NCI-H2171 (cell line): ENCODE measurements at regions not wholly inside any gene's neighbourhood (a gene's known extent, or its start where the extent isn't known, plus 50 kb on each side); places are given as distances from the start of the nearest gene placed in this dataset.

Experiments used
- DNase-seq: peaks from one replicate; lab custom pipeline; 2025; lab: John Stamatoyannopoulos, UW

DNA sequence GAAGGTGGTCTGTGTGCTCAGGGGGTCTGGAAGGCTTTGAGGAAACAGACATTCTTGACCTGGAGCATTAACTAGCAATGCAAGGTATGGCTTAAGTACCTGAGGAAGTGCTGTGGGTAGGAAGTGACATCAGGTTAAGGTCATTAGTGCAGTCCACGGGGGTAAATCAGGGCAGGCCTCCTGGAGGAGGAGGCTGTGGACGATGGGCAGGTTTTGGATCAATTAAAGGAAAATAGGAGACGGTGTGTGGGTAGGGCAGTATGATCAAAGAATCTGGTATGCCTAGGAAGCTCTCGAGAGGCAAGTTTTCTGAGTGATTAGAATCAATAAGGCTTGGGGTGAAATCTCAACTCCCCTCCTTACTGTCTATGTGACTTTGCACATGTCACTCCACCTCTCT lies 295.3 kb downstream of the AACS start:
- DNase-seq = no peak

DNA sequence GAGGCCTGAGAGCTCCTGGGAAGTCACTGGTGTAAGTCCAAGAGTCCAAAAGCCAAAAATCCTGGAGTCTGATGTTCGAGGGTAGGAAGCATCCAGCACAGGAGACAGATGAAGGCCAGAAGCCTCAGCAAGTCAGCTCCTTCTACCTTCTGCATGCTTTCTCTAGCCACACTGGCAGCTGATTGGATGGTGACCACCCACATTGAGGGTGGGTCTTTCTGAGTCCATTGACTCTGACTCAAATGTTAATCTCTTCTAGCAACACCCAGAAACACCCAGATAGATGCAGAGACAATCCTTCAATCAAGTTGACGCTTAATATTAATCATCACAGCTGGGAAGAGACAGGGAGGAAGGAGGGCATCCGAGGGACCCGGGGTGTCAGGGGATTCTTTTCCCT lies 305.8 kb downstream of the AACS start:
- DNase-seq = no peak

DNA sequence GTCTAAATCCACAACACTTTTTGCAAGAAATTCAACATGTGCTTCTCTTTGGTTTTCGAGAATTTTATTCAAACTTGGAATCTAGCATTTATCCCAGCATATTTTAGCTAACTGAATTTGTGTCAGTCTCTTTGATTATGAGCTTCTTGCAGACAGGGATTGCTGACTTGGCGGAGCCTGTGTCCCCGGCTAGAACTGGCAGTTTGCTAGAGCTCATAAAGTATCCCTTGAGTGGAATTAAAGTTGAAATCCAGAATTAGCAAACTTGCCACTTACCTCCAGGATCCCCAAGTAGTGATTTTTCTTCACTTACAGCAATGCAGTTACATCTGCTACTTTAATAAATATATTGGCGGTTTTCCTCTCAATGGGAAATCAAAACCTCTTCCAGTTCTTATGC lies 306.9 kb downstream of the AACS start:
- DNase-seq = no peak

DNA sequence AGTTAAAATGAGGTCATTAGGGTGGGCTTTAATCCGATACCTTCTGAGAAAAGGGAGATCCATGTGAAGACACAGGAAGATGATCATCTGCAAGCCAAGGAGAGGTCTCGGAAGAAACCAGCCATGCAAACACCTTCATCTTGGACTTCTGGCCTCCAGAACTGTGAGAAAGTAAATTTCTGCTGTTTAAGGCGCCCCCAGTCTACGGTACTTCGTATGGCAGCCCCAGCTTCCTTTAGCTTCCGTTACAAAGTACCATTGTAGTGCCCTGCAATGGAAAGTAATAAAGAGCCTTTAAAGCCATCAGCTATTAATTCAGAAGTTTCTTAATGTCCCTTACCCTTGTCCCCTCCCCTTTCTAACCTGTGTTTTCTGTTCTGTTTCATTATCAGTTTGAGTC lies 308.1 kb downstream of the AACS start:
- no peak for DNase-seq

DNA sequence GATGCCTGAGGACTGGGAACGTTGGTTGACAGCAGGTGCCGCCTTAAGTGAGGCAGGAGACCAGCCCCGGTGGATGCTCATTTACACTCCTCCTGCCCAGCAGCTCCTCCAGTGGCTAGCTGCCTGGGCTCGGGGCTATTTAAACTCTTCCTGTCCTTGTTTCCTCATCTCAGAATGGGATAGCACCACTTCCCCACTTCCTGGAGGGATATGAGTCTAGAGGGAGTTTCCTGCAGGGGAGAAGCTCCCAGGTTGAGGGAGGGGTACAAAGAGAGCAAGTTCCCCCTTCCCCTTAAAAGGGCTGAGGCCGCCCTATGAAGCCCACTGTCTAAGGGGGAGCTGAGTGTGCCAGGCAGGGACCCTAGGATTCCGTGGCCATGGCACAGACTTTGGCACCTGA lies 311.2 kb downstream of the AACS start:
- DNase-seq = no peak

DNA sequence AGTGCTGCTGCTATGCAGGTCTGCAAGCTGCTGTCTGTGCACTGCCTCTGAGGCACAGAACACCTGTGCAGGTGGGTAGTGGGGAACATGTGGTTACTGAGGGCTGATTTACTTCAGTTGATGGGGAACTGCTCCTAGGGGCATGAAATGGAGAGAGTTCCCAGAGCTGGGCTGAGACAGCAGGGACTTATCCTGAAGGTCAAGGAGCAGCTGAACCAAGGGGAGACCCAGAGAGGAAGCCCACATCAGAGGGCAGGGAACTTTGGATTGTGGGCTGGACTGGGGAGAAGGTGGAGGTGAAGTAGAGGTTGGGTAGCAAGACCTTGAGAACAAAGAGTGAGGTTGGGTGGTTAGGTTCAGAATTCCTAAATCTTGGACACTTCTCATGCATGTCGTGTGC lies 311.9 kb downstream of the AACS start:
- no peak for DNase-seq

DNA sequence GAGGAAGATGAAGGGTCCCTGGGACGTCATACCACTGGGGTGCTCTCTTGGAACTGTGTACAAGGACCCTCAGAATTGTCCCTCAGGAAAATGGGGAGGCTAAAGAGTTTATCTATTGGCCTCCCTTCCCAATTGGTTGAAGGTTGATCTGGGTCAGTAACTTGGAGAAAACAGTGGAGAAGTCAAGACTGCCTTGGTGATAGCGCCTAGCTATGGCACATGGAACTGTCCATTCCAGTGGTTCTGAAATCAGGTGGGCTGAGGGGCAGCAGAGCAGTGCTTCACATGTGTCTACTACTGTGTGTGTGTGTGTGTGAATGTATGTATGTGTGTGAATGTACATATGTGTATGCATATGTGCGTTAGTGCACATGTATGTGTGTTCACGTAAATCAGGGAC lies 316.1 kb downstream of the AACS start:
- no peak for DNase-seq

DNA sequence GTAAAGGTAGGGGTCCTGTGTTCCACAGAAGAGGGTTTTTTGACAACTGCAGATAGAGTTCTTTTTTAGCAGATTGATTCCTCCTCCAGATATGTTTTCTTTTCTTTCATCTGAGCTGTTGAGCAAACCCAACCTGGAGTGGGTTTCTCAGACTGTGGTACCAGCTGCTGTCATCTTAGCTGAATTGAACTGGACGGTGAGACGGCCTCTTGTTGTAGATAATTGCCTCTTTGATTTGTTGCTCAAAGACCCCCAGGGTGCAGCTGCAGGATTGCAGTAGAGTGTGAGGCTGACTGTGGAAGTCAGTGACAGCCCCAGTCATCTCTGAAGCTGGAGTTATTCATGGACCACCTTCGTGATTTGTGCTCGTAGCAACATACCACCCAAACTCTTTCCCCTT lies 317.7 kb downstream of the AACS start:
- no peak for DNase-seq

DNA sequence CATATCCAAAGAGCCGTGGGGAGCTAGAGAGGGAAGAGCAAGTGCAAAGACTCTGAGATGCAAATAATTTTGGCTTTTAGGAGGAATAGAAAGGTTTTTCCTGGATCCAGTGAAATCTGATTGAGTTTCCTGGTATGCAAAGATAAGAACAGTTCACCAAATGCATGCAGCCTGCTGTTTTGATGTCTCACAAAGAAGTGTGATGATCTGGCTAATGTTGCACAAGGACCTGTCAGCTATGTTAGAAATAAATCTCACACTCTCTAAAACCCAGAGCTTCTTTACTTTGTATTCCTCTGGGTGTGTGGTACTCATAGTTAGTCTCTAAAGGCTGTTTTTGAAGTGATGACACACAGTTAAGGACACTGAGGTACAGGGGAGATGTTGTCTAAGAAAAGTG lies 321.4 kb downstream of the AACS start:
- DNase-seq = no peak

DNA sequence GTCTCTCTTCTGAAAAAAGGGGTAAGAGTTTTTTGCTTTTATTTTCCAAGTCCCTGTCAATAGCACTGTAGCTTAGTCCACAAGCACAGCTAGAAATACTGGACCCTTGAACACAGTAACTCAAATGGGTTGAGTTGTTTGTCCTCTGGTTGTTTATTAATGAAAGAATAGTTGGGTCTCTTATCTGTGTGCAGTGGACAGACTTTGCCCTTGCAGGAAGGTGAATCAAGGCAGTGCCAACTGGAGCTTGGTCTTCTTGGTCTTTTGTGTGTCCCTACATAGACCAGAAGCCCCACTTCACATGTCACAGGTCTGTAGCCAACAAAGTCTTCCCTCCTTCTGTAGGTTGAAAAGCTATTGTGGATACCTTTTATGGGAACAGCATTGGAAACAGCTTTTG lies 322.0 kb downstream of the AACS start:
- no peak for DNase-seq

DNA sequence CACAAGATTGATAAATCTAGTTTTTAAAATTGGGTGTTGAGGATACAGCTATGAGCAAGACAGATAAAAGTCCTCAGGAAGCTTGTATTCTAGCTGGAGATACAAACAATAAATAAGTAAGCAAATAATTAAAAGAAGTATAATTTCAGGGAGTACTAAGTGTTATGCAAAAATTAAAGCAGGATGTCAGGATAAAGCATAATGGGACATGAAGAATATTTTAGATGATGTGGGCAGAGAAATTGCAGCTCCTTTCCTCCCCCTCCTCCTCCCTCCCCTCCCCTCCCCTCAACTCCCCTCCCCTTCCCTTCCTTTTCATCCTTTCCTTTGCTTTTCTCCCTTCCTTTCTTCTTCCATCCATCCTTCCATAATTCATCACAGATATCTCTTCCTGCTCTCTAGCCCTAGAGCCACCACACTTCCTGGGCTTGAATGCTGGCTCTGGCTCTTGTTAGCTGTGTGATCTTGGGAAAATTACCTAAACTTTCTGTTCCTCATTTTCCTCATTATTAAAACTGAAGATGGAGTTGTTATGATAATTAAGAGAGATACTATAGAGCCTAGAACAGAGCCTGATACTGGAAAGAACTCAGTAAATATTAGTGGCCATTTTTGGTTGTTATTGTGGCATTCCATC lies 323.9 kb downstream of the AACS start:
- no peak for DNase-seq

DNA sequence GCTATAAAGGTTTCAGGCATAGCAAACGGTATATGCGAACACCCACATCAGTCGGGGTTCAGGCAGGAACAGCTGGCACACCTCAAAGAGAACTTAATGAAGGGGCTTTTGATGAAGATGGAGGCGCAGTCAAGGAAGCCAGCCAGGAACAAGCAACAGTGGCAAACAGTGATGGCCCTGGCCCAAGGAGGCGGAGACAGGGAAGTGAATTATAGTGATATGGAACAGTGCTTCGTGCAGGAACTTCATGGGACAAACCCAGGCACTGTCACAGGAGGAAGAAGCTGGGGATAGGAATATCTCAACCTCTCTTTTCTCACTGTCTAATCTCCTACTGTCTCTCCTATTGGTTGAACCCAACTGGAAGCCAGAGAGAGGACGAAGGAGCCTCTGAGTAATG lies 328.3 kb downstream of the AACS start:
- no peak for DNase-seq

DNA sequence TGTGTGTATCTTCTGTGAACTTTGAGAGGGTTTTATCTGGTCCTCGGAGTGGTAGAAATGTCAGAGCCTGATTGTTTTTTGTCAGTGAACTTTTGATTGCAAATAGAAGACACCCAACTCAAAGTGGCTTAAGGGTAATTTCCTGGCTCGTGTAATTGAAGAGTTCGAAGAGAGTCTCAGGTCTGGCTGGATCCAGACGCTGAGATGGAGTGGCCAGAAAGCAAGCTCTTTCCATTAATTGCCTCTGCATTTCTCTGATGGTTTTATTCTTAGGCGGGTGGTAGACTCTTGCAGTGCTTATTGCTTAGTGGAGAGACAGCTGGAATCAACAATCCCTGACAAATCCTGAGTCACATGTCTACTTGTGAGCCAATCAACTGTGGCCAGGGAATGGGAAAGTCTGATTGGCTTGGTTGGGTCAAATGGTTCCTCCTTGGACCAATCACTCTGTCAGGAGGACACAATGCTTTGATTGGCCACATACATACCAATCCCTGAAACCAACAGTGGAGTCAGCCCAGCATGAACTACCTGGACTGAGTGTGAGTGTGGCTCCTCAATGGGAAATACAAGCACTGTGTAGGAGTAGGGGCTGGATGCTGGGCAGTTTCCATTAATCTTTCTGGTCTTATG lies 330.5 kb downstream of the AACS start:
- DNase-seq = no peak

DNA sequence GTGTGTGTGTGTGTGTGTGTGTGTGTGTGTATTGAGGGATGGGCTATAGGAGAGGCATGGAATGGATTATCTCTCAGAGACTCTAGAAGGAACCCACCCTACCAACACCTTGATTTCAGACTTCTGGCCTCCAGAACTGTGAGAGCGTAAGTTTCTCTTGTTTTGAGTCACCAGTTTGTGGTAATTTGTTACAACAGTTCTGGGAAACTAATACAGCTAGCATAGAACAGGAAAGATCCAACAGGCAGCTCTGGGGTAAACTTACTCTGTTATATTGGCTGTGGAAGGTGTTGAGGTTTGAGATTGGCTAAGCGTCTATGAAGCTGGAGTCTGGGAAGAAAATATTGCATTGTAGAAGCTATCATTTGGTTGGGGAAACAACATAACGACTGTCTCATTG lies 334.3 kb downstream of the AACS start:
- no peak for DNase-seq

DNA sequence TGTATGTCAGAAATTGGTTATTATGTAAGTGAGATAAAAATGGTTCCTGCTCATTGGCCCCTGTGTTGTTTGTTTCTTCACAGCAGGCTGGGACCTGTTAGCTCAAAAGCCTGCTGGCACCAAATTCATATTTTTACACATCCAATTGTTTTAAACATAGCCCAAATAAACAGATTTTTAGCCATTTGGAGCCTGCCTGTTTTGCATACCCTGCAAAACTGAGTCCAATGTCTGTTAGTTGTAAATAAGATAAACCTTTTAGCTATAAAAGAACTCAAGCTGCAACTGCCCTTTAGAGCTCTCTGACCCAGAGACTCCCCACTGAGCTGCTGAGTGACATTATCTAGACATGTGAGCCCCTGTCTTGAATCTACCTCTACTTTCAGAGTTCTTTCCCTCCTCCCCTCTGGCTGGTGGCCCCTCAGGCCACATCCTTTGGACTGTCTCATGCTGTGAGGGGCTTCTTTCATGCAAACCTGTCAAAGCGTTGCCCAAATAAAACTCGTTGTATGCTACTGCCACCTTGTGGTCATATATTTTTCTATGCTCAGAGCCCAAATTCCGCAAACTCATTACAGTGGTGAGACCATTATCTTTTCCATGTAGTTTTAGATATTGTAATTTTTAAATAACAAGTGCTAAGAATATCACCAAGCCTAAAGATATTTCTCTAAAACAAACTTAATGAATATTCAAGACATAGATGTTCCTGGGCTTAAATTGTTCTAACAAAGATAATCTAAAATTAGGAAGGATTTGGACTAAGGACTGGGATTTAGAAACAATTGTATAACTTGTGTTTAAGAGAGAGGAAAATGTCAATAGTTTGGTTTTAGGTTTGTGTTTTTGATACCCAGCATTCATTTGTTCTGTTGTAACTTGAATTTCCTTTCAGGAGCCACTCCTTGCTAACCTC lies 337.9 kb downstream of the AACS start:
- DNase-seq = peak; percentile 28

DNA sequence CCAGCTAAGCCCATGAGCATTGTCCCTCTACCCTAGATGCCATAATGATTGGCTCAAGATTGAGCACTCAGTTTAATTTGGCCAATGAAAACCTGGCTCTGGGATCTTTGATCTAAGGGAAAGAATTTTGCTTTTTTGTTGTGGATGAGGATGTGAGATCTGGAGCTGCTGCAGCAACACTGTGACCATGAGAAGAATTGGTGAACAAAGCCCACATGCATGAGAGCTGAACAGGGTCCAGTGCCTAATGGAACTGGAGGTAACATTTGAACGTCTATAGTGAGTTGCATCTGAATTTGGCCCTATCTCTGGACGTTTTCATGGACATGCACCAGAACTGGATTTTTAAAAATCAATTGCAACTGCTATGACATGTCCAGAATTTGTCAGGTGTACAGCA lies 338.6 kb downstream of the AACS start:
- no peak for DNase-seq

DNA sequence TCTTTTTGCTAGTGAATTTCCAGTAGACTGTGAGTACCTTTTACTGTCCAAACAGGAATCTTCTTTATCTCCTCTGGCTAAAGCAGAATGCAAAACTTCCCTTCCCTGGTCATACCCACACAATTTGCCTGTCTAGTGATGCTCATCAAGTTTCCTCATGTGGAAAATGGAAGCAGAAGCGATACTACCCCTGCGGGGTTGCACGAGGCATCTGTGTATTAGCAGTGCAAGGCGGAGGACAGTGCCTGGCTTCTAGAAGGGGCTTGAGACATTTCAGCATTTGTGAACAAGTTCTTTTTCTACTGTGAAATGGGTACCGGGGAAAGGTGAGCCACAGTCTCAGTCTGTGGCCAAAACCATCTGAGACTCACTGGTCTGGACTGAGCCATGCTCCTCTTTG lies 340.9 kb downstream of the AACS start:
- no peak for DNase-seq

DNA sequence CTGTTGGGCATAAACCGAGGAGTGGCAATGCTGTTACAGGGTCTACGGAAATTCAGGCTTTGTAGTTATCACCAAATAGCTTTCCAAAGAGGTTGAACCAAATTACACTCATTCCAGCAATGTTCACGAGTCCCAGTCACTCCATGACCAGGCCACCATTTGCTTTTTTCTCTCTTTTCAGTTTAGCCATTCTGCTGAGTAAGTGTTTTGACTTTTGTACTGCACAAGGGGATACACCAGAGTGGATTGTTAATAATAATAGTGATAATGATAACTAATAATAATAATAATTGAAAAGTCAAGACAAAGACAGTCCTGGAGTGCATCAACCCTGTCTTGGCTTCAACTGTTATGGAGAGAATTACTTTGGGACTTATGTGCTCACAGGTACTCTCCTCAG lies 343.5 kb downstream of the AACS start:
- no peak for DNase-seq

DNA sequence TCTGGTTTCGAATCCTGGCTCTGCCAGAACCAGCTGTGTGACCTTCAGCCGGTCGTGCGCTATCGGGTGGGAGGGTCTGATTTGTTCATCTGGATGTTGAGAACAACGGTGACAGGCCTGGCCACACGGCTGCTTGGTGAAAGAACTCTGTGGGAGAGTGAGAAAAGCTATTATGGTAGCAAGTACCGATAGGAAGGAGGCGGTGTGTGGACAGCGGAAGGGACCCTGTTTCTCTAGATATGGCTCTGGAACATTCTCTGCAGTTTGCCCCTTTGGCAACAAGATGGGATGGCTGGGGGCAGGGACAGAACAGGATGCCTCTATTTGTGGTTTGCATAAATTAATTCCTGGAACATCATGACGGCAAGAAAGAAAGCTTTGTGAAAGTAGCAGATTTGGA lies 347.3 kb downstream of the AACS start:
- DNase-seq = no peak

DNA sequence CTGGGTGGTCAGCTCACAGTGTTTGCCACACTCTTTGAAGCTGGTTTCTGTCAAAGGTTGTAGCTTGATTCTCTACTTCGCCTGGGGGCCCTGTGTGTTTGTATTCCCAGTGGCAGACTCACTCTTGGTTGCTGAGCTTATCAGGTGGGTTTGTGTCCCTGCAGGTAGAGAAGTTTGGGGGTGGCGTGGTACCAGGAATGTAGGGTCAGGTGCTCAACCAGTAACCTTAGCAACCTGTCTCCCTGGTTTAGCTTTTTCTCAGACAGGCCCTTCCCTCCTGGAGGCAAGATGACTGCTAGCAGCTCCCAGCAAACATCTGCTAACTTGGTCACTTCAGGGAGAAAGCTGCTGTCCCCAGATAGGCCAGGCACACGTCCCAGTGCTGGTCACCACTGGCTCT lies 352.2 kb downstream of the AACS start:
- no peak for DNase-seq

DNA sequence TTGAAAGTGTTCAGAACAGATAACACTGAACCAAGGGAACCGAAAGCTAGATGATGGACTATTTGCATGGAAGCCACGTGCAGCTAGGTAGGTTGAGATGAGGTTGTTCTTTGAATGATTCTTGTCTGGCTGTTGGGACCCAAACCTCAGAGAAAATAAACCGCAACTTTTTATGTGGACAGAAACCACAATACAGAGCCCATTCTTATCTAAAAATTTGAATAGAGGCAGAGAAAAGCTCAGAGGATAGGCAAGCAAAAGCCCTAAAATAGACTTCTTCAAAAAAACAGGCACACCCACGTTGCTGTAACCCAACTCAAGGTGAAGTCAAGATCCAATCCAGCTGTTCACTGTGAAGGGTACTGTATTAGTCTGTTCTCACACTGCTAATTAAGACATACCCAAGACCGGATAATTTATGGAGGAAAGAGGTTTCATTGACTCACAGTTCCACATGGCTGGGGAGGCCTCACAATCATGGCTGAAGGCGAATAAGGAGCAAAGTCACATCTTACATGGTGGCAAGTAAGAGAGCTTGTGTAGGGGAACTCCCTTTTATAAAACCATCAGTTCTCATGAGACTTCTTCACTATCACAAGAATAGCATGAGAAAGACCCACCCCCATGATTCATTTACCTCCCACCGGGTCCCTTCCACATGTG lies 353.8 kb downstream of the AACS start:
- no peak for DNase-seq

DNA sequence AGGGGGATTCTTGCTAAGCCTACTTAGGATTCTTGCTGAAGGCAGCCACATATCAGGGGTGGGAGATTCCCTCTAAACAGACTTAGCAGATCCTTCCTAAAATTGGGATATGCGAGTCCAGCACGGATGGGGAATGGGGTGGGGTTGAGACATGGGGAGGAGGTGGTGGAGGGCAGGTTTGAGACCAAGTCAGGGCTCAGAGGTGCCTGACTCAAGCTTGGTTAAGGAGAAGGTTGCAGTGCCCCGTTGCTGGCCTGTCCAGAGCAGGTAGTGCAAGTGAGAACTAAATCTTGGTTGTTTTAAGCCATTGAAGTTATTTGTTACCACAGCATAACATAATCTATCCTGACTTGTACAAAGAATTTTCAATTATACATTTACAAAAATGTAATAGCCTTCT lies 359.7 kb downstream of the AACS start:
- DNase-seq = no peak

DNA sequence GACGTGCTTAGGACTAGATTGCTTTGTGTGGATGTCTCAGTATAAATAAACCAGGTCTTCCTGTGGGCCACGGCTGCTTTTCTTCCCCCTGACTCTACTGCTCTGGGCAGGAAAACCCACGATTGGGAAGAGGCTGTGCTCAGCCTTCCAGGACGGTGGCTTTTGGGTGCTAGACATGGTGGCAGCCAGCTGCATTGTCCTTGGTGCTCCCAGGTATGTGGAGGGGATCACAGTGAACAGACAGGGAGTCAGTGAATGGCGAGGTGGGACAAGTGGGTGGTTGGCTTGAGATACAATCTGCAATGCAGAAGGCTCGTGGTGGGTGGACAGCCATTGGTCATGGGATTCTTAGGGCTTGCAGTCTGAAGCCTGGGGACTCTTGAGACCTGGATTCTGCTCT lies 366.3 kb downstream of the AACS start:
- DNase-seq = no peak
